WTC11 (cell line): ENCODE measurements at regions not wholly inside any gene's neighbourhood (a gene's known extent, or its start where the extent isn't known, plus 50 kb on each side); places are given as distances from the start of the nearest gene placed in this dataset.

Source experiments
- ATAC-seq: fragments of 200-7000 bp; cut with Tn5 transposase; 2 replicates; pipeline ENCODE4 v1.10.0; 2021; ENCODE audit warnings: mild to moderate bottlenecking, moderate library complexity
- CTCF ChIA-PET: fragments of 300-600 bp; sonication (Branson Sonifier 250); formaldehyde crosslinking; loops from one replicate; lab custom pipeline; 2021; ENCODE audit warnings: antibody characterized with exemption; lab: Charles Lee
- POLR2A ChIA-PET: fragments of 350-600 bp; sonication (Branson Sonifier 250); formaldehyde crosslinking; loops from one replicate; lab custom pipeline; 2021; ENCODE audit warnings: antibody characterized with exemption; lab: Charles Lee
- DNase-seq: peaks from one replicate; pipeline ENCODE4 v3.0.0; 2021; ENCODE audit warnings: low spot score
- H3K27ac Mint-ChIP-seq: 2 replicates; pipeline ENCODE4 v1.8.0; 2021; ENCODE audit warnings: mixed read lengths
- H3K27me3 Mint-ChIP-seq: 2 replicates; pipeline ENCODE4 v1.8.0; 2021; ENCODE audit warnings: low read depth, mild to moderate bottlenecking, moderate library complexity, mixed read lengths
- H3K36me3 Mint-ChIP-seq: 2 replicates; pipeline ENCODE4 v1.8.0; 2021; ENCODE audit warnings: mixed read lengths
- H3K4me1 Mint-ChIP-seq: 2 replicates; pipeline ENCODE4 v1.8.0; 2022; ENCODE audit warnings: mixed read lengths
- H3K4me3 Mint-ChIP-seq: 2 replicates; pipeline ENCODE4 v1.8.0; 2021; ENCODE audit warnings: mild to moderate bottlenecking, moderate library complexity, mixed read lengths
- H3K9me3 Mint-ChIP-seq: 2 replicates; pipeline ENCODE4 v1.8.0; 2021; ENCODE audit warnings: mixed read lengths
- ARID4B ChIP-seq: sonication (generic); formaldehyde crosslinking; IDR thresholded peaks from 2 replicates; pipeline ENCODE4 v1.8.0; 2023; ENCODE audit warnings: missing genetic modification reagents, mild to moderate bottlenecking, borderline replicate concordance
- ATF6 ChIP-seq: sonication (generic); formaldehyde crosslinking; IDR thresholded peaks from 2 replicates; pipeline ENCODE4 v1.8.1; 2023; ENCODE audit warnings: mild to moderate bottlenecking, missing genetic modification reagents
- E2F5 ChIP-seq: sonication (generic); formaldehyde crosslinking; IDR thresholded peaks from 2 replicates; pipeline ENCODE4 v1.8.1; 2022; ENCODE audit warnings: mild to moderate bottlenecking, moderate library complexity, missing genetic modification reagents
- FOXP4 ChIP-seq: sonication (generic); formaldehyde crosslinking; IDR thresholded peaks from 2 replicates; pipeline ENCODE4 v1.8.0; 2022; ENCODE audit warnings: mild to moderate bottlenecking, missing genetic modification reagents
- MXD4 ChIP-seq: fragments of 250-450 bp; sonication (Bioruptor Pico); IDR thresholded peaks from 2 replicates; pipeline ENCODE4 v1.8.0; 2021; ENCODE audit warnings: mild to moderate bottlenecking, moderate library complexity, borderline replicate concordance
- MYBL2 ChIP-seq: sonication (generic); formaldehyde crosslinking; IDR thresholded peaks from 2 replicates; pipeline ENCODE4 v1.8.1; 2023; ENCODE audit warnings: mild to moderate bottlenecking, moderate library complexity, missing genetic modification reagents
- NFE2L1 ChIP-seq: sonication (generic); formaldehyde crosslinking; IDR thresholded peaks from 2 replicates; pipeline ENCODE4 v1.8.1; 2023; ENCODE audit warnings: missing genetic modification reagents
- NR3C1 ChIP-seq: sonication (generic); formaldehyde crosslinking; conservative IDR thresholded peaks from 2 replicates; pipeline ENCODE4 v1.8.1; 2023; ENCODE audit warnings: low read depth, mild to moderate bottlenecking, missing genetic modification reagents
- PRRX2 ChIP-seq: fragments of 250-450 bp; sonication (Bioruptor Pico); IDR thresholded peaks from 2 replicates; pipeline ENCODE4 v1.8.0; 2021; ENCODE audit warnings: mild to moderate bottlenecking
- TCF7 ChIP-seq: sonication (generic); formaldehyde crosslinking; IDR thresholded peaks from 2 replicates; pipeline ENCODE4 v1.8.0; 2022; ENCODE audit warnings: mild to moderate bottlenecking, low read depth, missing genetic modification reagents, moderate library complexity
- TEAD4 ChIP-seq: sonication (generic); formaldehyde crosslinking; IDR thresholded peaks from 2 replicates; pipeline ENCODE4 v1.8.0; 2022; ENCODE audit warnings: mild to moderate bottlenecking, missing genetic modification reagents
- ZBTB43 ChIP-seq: sonication (generic); formaldehyde crosslinking; IDR thresholded peaks from 2 replicates; pipeline ENCODE4 v1.8.1; 2023; ENCODE audit warnings: mild to moderate bottlenecking, missing genetic modification reagents
- ZNF219 ChIP-seq: sonication (generic); formaldehyde crosslinking; IDR thresholded peaks from 2 replicates; pipeline ENCODE4 v1.8.0; 2023; ENCODE audit warnings: missing genetic modification reagents, mild to moderate bottlenecking, borderline replicate concordance
- ZNF281 ChIP-seq: sonication (generic); formaldehyde crosslinking; IDR thresholded peaks from 2 replicates; pipeline ENCODE4 v1.8.0; 2023; ENCODE audit warnings: mild to moderate bottlenecking, missing genetic modification reagents
- ZNF425 ChIP-seq: fragments of 250-450 bp; sonication (Bioruptor Pico); conservative IDR thresholded peaks from 2 replicates; pipeline ENCODE4 v1.9.0; 2021; ENCODE audit warnings: mild to moderate bottlenecking
- ZNF512 ChIP-seq: sonication (generic); formaldehyde crosslinking; IDR thresholded peaks from 2 replicates; pipeline ENCODE4 v1.8.1; 2022; ENCODE audit warnings: missing genetic modification reagents, borderline replicate concordance
- ZNF671 ChIP-seq: fragments of 250-450 bp; sonication (Bioruptor Pico); IDR thresholded peaks from 2 replicates; pipeline ENCODE4 v1.8.0; 2021; ENCODE audit warnings: mild to moderate bottlenecking

GRCh38 chr18:60537074-60537473 is 164.5 kb upstream of the MC4R start (continued):
- TF ChIP-seq ATF6 (no peak), ZNF671 (CRISPR knock-in tag) (no peak), MXD4 (CRISPR knock-in tag) (no peak), ZNF425 (CRISPR knock-in tag) (no peak), ZNF219 (CRISPR knock-in tag) (no peak), PRRX2 (CRISPR knock-in tag) (no peak), FOXP4 (CRISPR knock-in tag) (no peak), ZNF512 (no peak), NR3C1 (CRISPR knock-in tag) (no peak)

- H3K27ac Mint-ChIP-seq, result no peak overlapping the region
- ChIA-PET CTCF (no interaction called here), POLR2A (no interaction called here)
- ATAC-seq (no peak), DNase-seq (no peak)
- H3K36me3 Mint-ChIP-seq, result no peaks in the 10 kb centered on the region
- H3K27me3 Mint-ChIP-seq, result no peaks in the 10 kb centered on the region
- H3K4me1 Mint-ChIP-seq, result peaks cover 11% of the 10 kb centered on the region
- H3K4me3 Mint-ChIP-seq, result no peak overlapping the region
- no peaks in the 10 kb centered on the region for H3K9me3 Mint-ChIP-seq
- no peak for TF ChIP-seq ARID4B (CRISPR knock-in tag)
- no peak for TF ChIP-seq E2F5 (CRISPR knock-in tag)
- TF ChIP-seq ZNF281 (CRISPR knock-in tag), result no peak
- TF ChIP-seq MYBL2 (CRISPR knock-in tag), result no peak
- TF ChIP-seq FOXP4 (CRISPR knock-in tag), result no peak
- TF ChIP-seq TEAD4 (CRISPR knock-in tag), result no peak
- no peak for TF ChIP-seq NFE2L1 (CRISPR knock-in tag)
- TF ChIP-seq TCF7 (CRISPR knock-in tag), result no peak
- no peak for TF ChIP-seq ZBTB43 (CRISPR knock-in tag)
These were observed 166.3 kb upstream of the MC4R start for GRCh38 chr18:60538891-60539290.
